HFF-Myc (cell line): ENCODE measurements at regions not wholly inside any gene's neighbourhood (a gene's known extent, or its start where the extent isn't known, plus 50 kb on each side); places are given as distances from the start of the nearest gene placed in this dataset.
A peak's percentile ranks its signal among the peaks of the same experiment; 100 is the strongest.
"Not testable (repeated sequence)": the region's sequence is repeated elsewhere in the genome, so short reads cannot be mapped to it uniquely, and the experiment has no call there.

Source experiments
- DNase-seq: peaks from one replicate; pipeline ENCODE4 v3.0.0-alpha.2; 2011; ENCODE audit warnings: low read depth; ENCODE audit errors: extremely low read depth
- H3K4me3 ChIP-seq: replicated peaks from 2 replicates; pipeline ENCODE4 v1.5.1; 2011; ENCODE audit warnings: low read depth, mild to moderate bottlenecking, control low read depth, low read length
- TF ChIP-seq, protein P1 (sequence below): IDR thresholded peaks from 2 replicates; pipeline ENCODE4 v1.5.1; 2012; ENCODE audit warnings: mild to moderate bottlenecking, low read depth, low read length, control low read depth; ENCODE audit errors: missing control alignments

DNA sequence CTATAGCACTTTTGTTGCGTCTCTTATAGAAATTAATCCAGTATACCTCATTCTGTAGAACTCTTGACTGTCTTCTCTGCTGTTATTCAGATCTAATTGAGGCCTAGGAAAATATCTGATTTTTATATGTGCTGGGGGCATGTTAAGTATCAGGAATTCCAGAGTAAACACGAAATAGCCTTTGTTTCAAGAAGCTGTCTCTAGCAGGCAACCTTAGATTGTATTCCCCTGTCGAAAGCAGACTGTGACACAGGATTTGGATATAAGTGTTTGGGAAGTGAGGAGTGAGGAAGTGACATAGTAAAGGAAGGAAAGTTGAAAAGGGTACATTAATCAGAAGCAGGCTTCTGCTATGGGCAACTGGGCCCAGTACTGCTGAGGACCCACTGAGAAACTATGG, 72.1 kb upstream of the RASA1 start:
- no peak overlapping the region for H3K4me3 ChIP-seq
- DNase-seq, result peak; percentile 6
- TF ChIP-seq, protein P1, sequence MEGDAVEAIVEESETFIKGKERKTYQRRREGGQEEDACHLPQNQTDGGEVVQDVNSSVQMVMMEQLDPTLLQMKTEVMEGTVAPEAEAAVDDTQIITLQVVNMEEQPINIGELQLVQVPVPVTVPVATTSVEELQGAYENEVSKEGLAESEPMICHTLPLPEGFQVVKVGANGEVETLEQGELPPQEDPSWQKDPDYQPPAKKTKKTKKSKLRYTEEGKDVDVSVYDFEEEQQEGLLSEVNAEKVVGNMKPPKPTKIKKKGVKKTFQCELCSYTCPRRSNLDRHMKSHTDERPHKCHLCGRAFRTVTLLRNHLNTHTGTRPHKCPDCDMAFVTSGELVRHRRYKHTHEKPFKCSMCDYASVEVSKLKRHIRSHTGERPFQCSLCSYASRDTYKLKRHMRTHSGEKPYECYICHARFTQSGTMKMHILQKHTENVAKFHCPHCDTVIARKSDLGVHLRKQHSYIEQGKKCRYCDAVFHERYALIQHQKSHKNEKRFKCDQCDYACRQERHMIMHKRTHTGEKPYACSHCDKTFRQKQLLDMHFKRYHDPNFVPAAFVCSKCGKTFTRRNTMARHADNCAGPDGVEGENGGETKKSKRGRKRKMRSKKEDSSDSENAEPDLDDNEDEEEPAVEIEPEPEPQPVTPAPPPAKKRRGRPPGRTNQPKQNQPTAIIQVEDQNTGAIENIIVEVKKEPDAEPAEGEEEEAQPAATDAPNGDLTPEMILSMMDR, result no peak

DNA sequence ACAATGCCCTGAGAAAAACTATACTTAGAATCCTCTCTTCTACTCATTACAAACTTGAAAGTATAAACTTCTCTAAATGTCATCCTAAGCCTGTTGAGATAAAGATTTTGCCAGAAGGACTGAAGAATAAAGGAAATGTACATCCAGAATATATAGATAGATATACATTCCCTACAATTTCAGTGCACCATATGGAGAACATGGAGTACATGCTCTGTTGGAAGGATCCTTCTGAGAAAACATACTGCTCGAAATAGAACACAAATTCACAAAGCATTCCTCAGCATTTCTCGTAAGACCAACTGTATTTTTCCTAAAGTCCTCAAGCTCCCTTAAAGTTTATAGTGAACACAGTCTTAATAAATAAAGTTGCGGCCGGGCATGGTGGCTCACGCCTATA, 69.7 kb upstream of the RASA1 start:
- DNase-seq, result no peak
- TF ChIP-seq, protein P1, result no peak
- no peak overlapping the region for H3K4me3 ChIP-seq

DNA sequence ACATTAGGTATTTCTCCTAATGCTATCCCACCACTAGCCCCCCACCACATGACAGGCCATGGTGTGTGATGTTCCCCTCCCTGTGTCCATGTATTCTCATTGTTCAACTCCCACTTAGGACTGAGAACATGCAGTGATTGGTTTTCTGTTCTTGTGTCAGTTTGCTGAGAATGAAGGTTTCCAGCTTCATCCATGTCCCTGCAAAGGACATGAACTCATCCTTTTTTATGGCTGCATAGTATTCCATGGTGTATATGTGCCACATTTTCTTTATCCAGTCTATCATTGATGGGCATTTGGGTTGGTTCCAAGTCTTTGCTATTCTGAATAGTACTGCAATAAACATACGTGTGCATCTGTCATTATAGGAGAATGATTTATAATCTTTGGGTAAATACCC, 68.4 kb upstream of the RASA1 start:
- not testable (repeated sequence) for H3K4me3 ChIP-seq, DNase-seq

DNA sequence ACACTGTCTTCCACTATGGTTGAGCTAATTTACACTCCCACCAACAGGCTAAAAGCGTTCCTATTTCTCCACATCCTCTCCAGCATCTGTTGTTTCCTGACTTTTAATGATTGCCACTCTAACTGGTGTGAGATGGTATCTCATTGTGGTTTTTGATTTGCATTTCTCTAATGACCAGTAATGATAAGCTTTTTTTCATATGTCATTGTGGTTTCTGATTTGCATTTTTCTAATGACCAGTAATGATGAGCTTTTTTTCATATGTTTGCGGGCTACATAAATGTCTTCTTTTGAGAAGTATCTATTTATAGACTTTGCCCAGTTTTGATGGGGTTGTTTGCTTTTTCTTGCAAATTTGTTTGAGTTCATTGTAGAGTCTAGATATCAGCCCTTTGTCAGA, 68.0 kb upstream of the RASA1 start:
- H3K4me3 ChIP-seq, DNase-seq: not testable (repeated sequence)

DNA sequence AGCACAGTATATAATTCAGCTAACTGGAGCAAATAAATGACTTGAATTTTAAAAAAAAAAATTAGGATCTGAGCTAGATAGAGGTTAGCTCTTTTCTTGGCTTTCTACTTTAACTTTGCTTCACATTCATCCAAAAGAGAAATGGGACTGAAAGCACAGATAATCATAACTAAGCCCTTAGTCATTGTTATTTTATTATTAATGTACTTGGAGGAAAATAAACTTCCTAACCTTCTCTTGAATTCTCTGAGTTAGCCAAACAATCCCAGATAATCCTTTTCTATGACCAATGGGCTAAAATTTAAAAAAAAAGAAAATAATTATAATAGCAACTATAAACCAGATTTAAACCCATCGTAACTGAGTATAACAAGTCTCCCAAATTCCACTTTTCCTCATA, 57.6 kb upstream of the RASA1 start:
- TF ChIP-seq, protein P1, result no peak
- no peak overlapping the region for H3K4me3 ChIP-seq
- DNase-seq, result no peak

DNA sequence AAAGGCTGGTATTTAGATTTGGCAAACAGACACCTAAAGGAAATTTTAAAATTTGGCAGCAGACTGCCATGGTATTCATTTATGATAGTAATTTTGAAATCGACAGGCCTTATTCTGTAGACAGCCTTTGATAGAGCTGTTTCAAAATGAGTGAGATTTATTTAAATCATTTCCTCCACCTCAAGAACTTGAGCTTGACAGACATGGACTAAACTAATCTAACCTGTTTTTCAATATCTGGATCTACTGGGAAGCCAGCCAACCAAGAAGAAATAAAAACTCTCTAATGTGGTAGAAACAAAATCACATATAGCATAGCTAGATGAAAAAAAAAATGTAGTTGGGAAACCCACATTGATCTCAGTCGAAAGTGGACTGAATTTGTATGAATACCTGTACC, 56.9 kb upstream of the RASA1 start:
- DNase-seq, result no peak
- TF ChIP-seq, protein P1, result no peak
- no peak overlapping the region for H3K4me3 ChIP-seq

DNA sequence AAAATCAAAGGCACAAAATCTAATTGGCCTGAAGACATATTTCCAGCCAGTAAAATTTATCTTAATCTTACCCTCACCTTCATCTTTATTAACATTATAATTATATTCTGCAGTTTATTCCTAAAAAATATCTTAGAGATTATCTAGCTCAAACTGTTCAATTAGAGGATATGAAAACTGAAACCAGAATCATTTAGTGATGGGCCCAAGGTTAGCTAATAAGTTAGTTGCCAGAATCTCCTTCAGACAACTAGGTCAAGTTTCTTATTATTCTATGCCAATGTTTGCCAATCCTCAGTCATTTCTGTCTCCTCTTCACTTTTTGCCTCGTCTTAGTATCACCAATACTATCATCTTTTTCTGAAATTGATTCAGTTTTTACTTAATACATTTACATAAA, 56.0 kb upstream of the RASA1 start:
- no peak for DNase-seq
- TF ChIP-seq, protein P1, result no peak
- no peak overlapping the region for H3K4me3 ChIP-seq

DNA sequence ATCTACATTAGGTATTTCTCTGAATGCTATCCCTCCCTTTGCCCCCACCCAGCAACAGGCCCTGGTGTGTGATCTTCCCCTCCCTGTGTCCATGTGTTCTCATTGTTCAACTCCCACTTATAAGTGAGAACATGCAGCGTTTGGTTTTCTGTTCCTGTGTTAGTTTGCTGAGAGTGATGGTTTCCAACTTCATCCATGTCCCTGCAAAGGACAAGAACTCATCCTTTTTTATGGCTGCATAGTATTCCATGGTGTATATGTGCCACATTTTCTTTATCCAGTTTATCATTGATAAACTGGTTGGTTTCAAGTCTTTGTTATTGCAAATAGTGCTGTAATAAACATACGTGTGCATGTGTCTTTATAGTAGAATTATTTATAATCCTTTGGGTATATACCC, 55.5 kb upstream of the RASA1 start:
- H3K4me3 ChIP-seq, DNase-seq: not testable (repeated sequence)

DNA sequence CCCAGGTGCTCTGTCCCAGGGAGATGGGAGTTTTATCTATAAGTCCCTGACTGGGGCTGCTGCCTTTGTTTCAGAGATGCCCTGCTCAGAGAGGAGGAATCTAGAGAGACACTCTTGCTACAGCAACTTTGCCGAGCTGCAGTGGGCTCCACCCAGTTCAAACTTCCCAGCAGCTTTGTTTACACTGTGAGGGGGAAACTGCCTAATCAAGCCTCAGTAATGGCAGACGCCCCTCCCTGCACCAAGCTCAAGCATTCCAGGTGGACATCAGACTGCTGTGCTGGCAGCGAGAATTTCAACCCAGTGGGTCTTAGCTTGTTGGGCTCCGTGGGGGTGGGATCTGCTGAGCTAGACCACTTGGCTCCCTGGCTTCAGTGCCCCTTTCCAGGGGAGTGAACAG, 50.2 kb upstream of the RASA1 start:
- not testable (repeated sequence) for DNase-seq

More for the DNA sequence above, 50.2 kb upstream of the RASA1 start:
- H3K4me3 ChIP-seq, result not testable (repeated sequence)
